GM12878 (cell line): ENCODE measurements at regions not wholly inside any gene's neighbourhood (a gene's known extent, or its start where the extent isn't known, plus 50 kb on each side); places are given as distances from the start of the nearest gene placed in this dataset.

Experiments
- ATAC-seq: fragments of 200-7000 bp; cut with Tn5 transposase; 3 replicates; pipeline ENCODE4 v1.9.1; 2020; ENCODE audit warnings: mild to moderate bottlenecking, moderate library complexity
- BruUV-seq: library from RNA; stranded (reverse); fragments of 400-500 nt; replicated peaks from 2 replicates; lab custom pipeline; 2021; lab: Mats Ljungman, UMichigan
- CTCF ChIA-PET: fragments of 300-600 bp; sonication (Branson Sonifier 250); formaldehyde crosslinking; extraction: SDS; loops from one replicate; lab custom pipeline; 2021; ENCODE audit warnings: inconsistent platforms; lab: Yijun Ruan, JAX
- POLR2A ChIA-PET: fragments of 350-600 bp; formaldehyde crosslinking; extraction: SDS; loops from one replicate; lab custom pipeline; 2021; ENCODE audit warnings: inconsistent platforms; lab: Charles Lee
- RAD21 ChIA-PET: fragments of 300-600 bp; sonication (Branson Sonifier 250); formaldehyde crosslinking; loops from one replicate; lab custom pipeline; 2023; ENCODE audit warnings: antibody characterized with exemption; ENCODE audit not compliant: unreplicated experiment; lab: Charles Lee
- SMC1A ChIA-PET: fragments of 300-600 bp; sonication (Branson Sonifier 250); formaldehyde crosslinking; loops from one replicate; lab custom pipeline; 2023; ENCODE audit not compliant: unreplicated experiment, uncharacterized antibody; lab: Charles Lee
- DNase-seq: peaks from one replicate; pipeline ENCODE4 v3.0.0-alpha.2; 2011; ENCODE audit warnings: low read depth, low spot score
- FAIRE-seq: peaks from 3 replicates; lab custom pipeline; 2011; peaks lifted over from hg19 to GRCh38; lab: Jason Lieb, UNC
- H2AFZ ChIP-seq: 2 replicates; pipeline ENCODE4 v1.6.0; 2011; ENCODE audit warnings: low read depth, low read length, control low read depth; ENCODE audit not compliant: control insufficient read depth
- H3K27ac ChIP-seq: 2 replicates; pipeline ENCODE4 v1.5.1; 2011; ENCODE audit warnings: control low read depth; ENCODE audit not compliant: control insufficient read depth, insufficient read depth
- H3K27me3 ChIP-seq, 2 experiments: replicated peaks in 1 of 2; 2 replicates each; pipeline versions ENCODE4 v1.6.0 to v1.6.1; 2011; ENCODE audit warnings: low read length in 1 of 2; ENCODE audit not compliant: control insufficient read depth in 2 of 2, insufficient read depth in 2 of 2
- H3K36me3 ChIP-seq, 2 experiments: 2 replicates each; pipeline ENCODE4 v1.5.1; 2011; ENCODE audit warnings: low read length in 1 of 2; ENCODE audit not compliant: control insufficient read depth in 2 of 2, insufficient read depth in 2 of 2
- H3K4me1 ChIP-seq: 2 replicates; pipeline ENCODE4 v1.6.1; 2011; ENCODE audit warnings: mild to moderate bottlenecking, low read length, moderate library complexity, mixed read lengths; ENCODE audit not compliant: control insufficient read depth, insufficient read depth
- H3K4me2 ChIP-seq: 2 replicates; pipeline ENCODE4 v1.6.0; 2011; ENCODE audit warnings: control low read depth; ENCODE audit not compliant: control insufficient read depth, insufficient read depth
- H3K4me3 ChIP-seq: fragments of 200-600 bp; sonication (generic); 2 replicates; pipeline ENCODE4 v1.5.1; 2016
- H3K79me2 ChIP-seq: 2 replicates; pipeline ENCODE4 v1.6.0; 2011; ENCODE audit warnings: low read length; ENCODE audit not compliant: control insufficient read depth, insufficient read depth
- H3K9ac ChIP-seq: 2 replicates; pipeline ENCODE4 v1.8.0; 2011; ENCODE audit warnings: low read length, control low read depth, mixed read lengths; ENCODE audit not compliant: control insufficient read depth, insufficient read depth
- H3K9me3 ChIP-seq: replicated peaks from 3 replicates; pipeline ENCODE4 v1.5.1; 2011; ENCODE audit warnings: mild to moderate bottlenecking, low read length; ENCODE audit not compliant: control insufficient read depth, insufficient read depth
- H4K20me1 ChIP-seq: 2 replicates; pipeline ENCODE4 v1.6.0; 2011; ENCODE audit not compliant: control insufficient read depth, insufficient read depth
- CHD2 ChIP-seq: IDR thresholded peaks from 2 replicates; pipeline ENCODE4 v1.6.1; 2011; ENCODE audit warnings: low read depth, low read length, improper control_type of control experiment, borderline replicate concordance
- CTCF ChIP-seq, 3 experiments: IDR thresholded peaks in 2 of 3; conservative IDR thresholded peaks in 1 of 3; 2 replicates each; pipeline ENCODE4 v1.5.1; 2011; ENCODE audit warnings: low read depth in 3 of 3, low read length in 3 of 3, mild to moderate bottlenecking in 3 of 3, control low read depth in 2 of 3, moderate library complexity in 2 of 3, inconsistent platforms in 1 of 3, mixed read lengths in 1 of 3; ENCODE audit not compliant: control insufficient read depth in 2 of 3, insufficient read depth in 1 of 3; ENCODE audit errors: extremely low read depth in 1 of 3
- ESRRA ChIP-seq: IDR thresholded peaks from 2 replicates; pipeline ENCODE4 v1.6.1; 2012; ENCODE audit warnings: mild to moderate bottlenecking, low read length, improper control_type of control experiment
- FOXM1 ChIP-seq: IDR thresholded peaks from 2 replicates; pipeline ENCODE4 v1.6.1; 2012; ENCODE audit warnings: low read depth, mild to moderate bottlenecking, inconsistent platforms, low read length, moderate library complexity
- IKZF1 ChIP-seq: fragments of 450-650 bp; conservative IDR thresholded peaks from 2 replicates; pipeline ENCODE4 v1.6.1; 2017; ENCODE audit warnings: antibody characterized with exemption, mild to moderate bottlenecking
- MYC ChIP-seq: IDR thresholded peaks from 2 replicates; pipeline ENCODE4 v1.6.1; 2011; ENCODE audit warnings: mild to moderate bottlenecking, low read length, moderate library complexity, inconsistent platforms; ENCODE audit not compliant: insufficient read depth, insufficient replicate concordance, insufficient read length, severe bottlenecking
- NBN ChIP-seq: fragments of 450-650 bp; IDR thresholded peaks from 2 replicates; pipeline ENCODE4 v1.6.1; 2016
- SMARCA5 ChIP-seq: fragments of 450-650 bp; IDR thresholded peaks from 2 replicates; pipeline ENCODE4 v1.6.1; 2017; ENCODE audit warnings: mild to moderate bottlenecking
- SMC3 ChIP-seq: IDR thresholded peaks from 2 replicates; pipeline ENCODE4 v1.6.1; 2011; ENCODE audit warnings: low read length, improper control_type of control experiment, borderline replicate concordance
- ZNF592 ChIP-seq: fragments of 450-650 bp; IDR thresholded peaks from 2 replicates; pipeline ENCODE4 v1.6.1; 2017; ENCODE audit warnings: mild to moderate bottlenecking, moderate library complexity
- WGBS: methylation state at CpG from one replicate; pipeline ENCODE4 v1.1.6; 2016; ENCODE audit warnings: low lambda C conversion rate; ENCODE audit not compliant: insufficient replicate concordance, insufficient coverage; ENCODE audit errors: missing lambda C conversion rate; 5-methylcytosine and 5-hydroxymethylcytosine counted together
- in situ Hi-C: fragments of 300-500 bp; cut with MboI; formaldehyde crosslinking; loops from 9 replicates; pipeline ENCODE4 v1.14.3; 2018; ENCODE audit warnings: mixed read lengths
- intact Hi-C: fragments of 100-400 bp; cut with micrococcal nuclease; formaldehyde crosslinking; loops from one replicate; pipeline ENCODE4 v1.14.2; 2022; ENCODE audit not compliant: unreplicated experiment

GRCh38 chr4:144872508-144873225 is 225.3 kb downstream of the ANAPC10 start:
- H4K20me1 ChIP-seq: no peaks in the 10 kb centered on the region
- no peak overlapping the region for H2AFZ ChIP-seq
- BruUV-seq: no TSS peak
- FAIRE-seq: no peak
- DNase-seq: no peak
- in situ Hi-C loops (no loop called here), intact Hi-C loops (no loop called here)
- no peak overlapping the region for H3K27ac ChIP-seq
- POLR2A ChIA-PET: no interaction called here
- H3K9ac ChIP-seq: no peak overlapping the region
- H3K9me3 ChIP-seq: no peaks in the 10 kb centered on the region; the same call in 2 of the 3 replicates
- no peaks in the 10 kb centered on the region for H3K4me1 ChIP-seq
- CTCF ChIA-PET: no interaction called here
- no peak overlapping the region for H3K4me2 ChIP-seq
- WGBS: 52% methylated on average over 10 of the region's 10 CpGs
- H3K79me2 ChIP-seq: no peaks in the 10 kb centered on the region
- TF ChIP-seq NBN (no peak), ESRRA (no peak), MYC (no peak), FOXM1 (no peak), SMARCA5 (no peak), CHD2 (no peak)
- TF ChIP-seq, all 136 proteins: peak for 0
- Histone ChIP-seq H3K27me3 (no peaks in the 10 kb centered on the region), H3K4me3 (no peak overlapping the region), H3K36me3 (no peaks in the 10 kb centered on the region)
- SMC1A ChIA-PET: interaction anchor here (2.0 kb wide), 1 partner anchor 31 kb away, joined by 6 read pairs; no protein-coding TSS in a partner anchor
- no peak for ATAC-seq
- RAD21 ChIA-PET: no interaction called here

- no peak overlapping the region for H3K27ac ChIP-seq
- ATAC-seq (no peak), FAIRE-seq (no peak), DNase-seq (no peak)
- H3K4me3 ChIP-seq: no peak overlapping the region
- RAD21 ChIA-PET: no interaction called here
- SMC1A ChIA-PET: interaction anchor here (1.3 to 2.0 kb wide), 2 partner anchors 11 to 30 kb away, joined by 6 read pairs; no protein-coding TSS in a partner anchor
- in situ Hi-C loops (no loop called here), intact Hi-C loops (no loop called here)
- H3K9me3 ChIP-seq: no peaks in the 10 kb centered on the region; the same call in 2 of the 3 replicates
- no peaks in the 10 kb centered on the region for H4K20me1 ChIP-seq
- no peaks in the 10 kb centered on the region for H3K27me3 ChIP-seq
- CTCF ChIA-PET: no interaction called here
- H3K79me2 ChIP-seq: no peaks in the 10 kb centered on the region
- no peaks in the 10 kb centered on the region for H3K36me3 ChIP-seq
- POLR2A ChIA-PET: no interaction called here
- H3K4me1 ChIP-seq: no peaks in the 10 kb centered on the region
- no peak overlapping the region for H2AFZ ChIP-seq
- H3K9ac ChIP-seq: no peak overlapping the region
- no peak overlapping the region for H3K4me2 ChIP-seq
- WGBS: 26% methylated on average over 3 of the region's 3 CpGs
- no TSS peak for BruUV-seq
- TF ChIP-seq ZNF592: no peak
- TF ChIP-seq CTCF (IDR thresholded peaks at IDR 0.05 in 2 of 3, conservative IDR thresholded peaks at IDR 0.05 in 1 of 3; ENCODE audit: control insufficient read depth in 2 of 3, extremely low read depth in 1 of 3, insufficient read depth in 1 of 3, low read depth in 3 of 3, low read length in 3 of 3): no peak
- TF ChIP-seq IKZF1: no peak
- no peak for TF ChIP-seq SMC3
Measured at GRCh38 chr4:144873226-144873990, 224.6 kb downstream of the ANAPC10 start.
